Neural crest cell (in vitro differentiated cells): ENCODE measurements at regions not wholly inside any gene's neighbourhood (a gene's known extent, or its start where the extent isn't known, plus 50 kb on each side); places are given as distances from the start of the nearest gene placed in this dataset.
"Not testable (repeated sequence)": the region's sequence is repeated elsewhere in the genome, so short reads cannot be mapped to it uniquely, and the experiment has no call there.

ENCODE experiments used
- DNase-seq: peaks from one replicate; pipeline ENCODE4 v3.0.0; 2021; ENCODE audit warnings: low read depth, mixed read lengths, low spot score
- H3K27ac Mint-ChIP-seq: one replicate; pipeline ENCODE4 v1.8.0; 2021; ENCODE audit warnings: mild to moderate bottlenecking, mixed read lengths; ENCODE audit not compliant: unreplicated experiment
- H3K27me3 Mint-ChIP-seq: 2 replicates; pipeline ENCODE4 v1.8.0; 2021; ENCODE audit warnings: low read depth, mild to moderate bottlenecking, mixed read lengths
- H3K36me3 Mint-ChIP-seq: 2 replicates; pipeline ENCODE4 v1.8.0; 2021; ENCODE audit warnings: low read depth, mild to moderate bottlenecking, mixed read lengths
- H3K4me1 Mint-ChIP-seq: 2 replicates; pipeline ENCODE4 v1.8.0; 2021; ENCODE audit warnings: mixed read lengths
- H3K4me3 Mint-ChIP-seq: one replicate; pipeline ENCODE4 v1.8.0; 2021; ENCODE audit warnings: mild to moderate bottlenecking, mixed read lengths
- H3K9me3 Mint-ChIP-seq: 2 replicates; pipeline ENCODE4 v1.8.0; 2021; ENCODE audit warnings: mixed read lengths
- TF ChIP-seq, protein P1 (sequence below): fragments of 200-600 bp; sonication (generic); conservative IDR thresholded peaks from 2 replicates; pipeline ENCODE4 v1.5.0; 2021; ENCODE audit warnings: antibody characterized with exemption, mild to moderate bottlenecking

DNA sequence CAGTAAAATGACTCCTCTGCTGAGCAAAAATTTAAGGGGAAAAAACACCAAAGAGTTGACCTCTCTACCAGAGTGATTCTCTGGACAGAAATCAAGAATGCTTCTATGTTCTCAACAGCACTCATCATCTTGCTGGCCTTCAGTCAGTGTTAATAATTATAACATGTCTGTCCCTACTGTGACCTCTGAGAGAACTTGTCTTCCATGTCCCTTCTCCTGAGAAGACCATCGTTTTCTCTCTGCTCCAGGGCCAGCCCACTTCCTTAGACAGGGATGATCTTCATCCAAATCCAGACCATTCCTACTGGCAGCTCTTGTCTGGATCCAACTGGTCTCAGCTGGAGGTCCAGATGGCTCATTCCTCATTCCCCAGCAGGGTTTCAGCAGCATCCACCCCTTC, 139.0 kb upstream of the NECTIN3 start:
- no peaks in the 10 kb centered on the region for H3K27me3 Mint-ChIP-seq
- H3K27ac Mint-ChIP-seq: no peak overlapping the region
- H3K9me3 Mint-ChIP-seq: no peaks in the 10 kb centered on the region
- H3K36me3 Mint-ChIP-seq: no peaks in the 10 kb centered on the region
- H3K4me3 Mint-ChIP-seq: no peak overlapping the region
- TF ChIP-seq, protein P1, sequence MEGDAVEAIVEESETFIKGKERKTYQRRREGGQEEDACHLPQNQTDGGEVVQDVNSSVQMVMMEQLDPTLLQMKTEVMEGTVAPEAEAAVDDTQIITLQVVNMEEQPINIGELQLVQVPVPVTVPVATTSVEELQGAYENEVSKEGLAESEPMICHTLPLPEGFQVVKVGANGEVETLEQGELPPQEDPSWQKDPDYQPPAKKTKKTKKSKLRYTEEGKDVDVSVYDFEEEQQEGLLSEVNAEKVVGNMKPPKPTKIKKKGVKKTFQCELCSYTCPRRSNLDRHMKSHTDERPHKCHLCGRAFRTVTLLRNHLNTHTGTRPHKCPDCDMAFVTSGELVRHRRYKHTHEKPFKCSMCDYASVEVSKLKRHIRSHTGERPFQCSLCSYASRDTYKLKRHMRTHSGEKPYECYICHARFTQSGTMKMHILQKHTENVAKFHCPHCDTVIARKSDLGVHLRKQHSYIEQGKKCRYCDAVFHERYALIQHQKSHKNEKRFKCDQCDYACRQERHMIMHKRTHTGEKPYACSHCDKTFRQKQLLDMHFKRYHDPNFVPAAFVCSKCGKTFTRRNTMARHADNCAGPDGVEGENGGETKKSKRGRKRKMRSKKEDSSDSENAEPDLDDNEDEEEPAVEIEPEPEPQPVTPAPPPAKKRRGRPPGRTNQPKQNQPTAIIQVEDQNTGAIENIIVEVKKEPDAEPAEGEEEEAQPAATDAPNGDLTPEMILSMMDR: no peak
- peaks cover 7% of the 10 kb centered on the region for H3K4me1 Mint-ChIP-seq
- no peak for DNase-seq

DNA sequence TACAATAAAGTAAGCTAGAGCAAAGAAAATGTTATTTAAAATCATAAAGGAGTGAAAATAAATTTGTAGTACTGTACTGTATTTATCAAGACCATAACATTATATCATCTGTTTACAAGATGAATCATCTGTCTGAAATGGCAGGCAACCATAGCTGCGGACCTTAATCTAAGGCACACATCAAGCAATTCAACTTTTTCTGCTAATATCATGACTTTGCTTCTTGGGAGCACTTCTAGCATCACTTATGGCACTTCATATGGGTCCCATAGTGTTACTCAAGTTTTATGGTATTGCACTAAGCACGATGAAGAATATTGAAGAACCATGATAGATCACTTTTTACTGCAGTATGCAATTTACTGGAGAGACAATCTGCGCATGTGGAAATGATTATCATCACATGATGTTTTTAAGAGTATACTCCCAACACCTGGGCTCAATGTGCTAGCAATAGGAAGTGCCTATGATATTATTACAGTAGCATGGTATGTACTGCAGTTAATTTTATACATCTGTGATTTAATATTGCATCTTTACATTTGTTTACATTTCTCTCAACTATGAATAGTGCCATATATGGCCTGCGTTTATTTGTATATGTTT, 137.7 kb upstream of the NECTIN3 start:
- DNase-seq: no peak
- TF ChIP-seq, protein P1: no peak
- H3K27ac Mint-ChIP-seq: no peak overlapping the region
- no peaks in the 10 kb centered on the region for H3K4me1 Mint-ChIP-seq
- H3K27me3 Mint-ChIP-seq: no peaks in the 10 kb centered on the region
- no peaks in the 10 kb centered on the region for H3K9me3 Mint-ChIP-seq
- no peak overlapping the region for H3K4me3 Mint-ChIP-seq
- H3K36me3 Mint-ChIP-seq: no peaks in the 10 kb centered on the region

DNA sequence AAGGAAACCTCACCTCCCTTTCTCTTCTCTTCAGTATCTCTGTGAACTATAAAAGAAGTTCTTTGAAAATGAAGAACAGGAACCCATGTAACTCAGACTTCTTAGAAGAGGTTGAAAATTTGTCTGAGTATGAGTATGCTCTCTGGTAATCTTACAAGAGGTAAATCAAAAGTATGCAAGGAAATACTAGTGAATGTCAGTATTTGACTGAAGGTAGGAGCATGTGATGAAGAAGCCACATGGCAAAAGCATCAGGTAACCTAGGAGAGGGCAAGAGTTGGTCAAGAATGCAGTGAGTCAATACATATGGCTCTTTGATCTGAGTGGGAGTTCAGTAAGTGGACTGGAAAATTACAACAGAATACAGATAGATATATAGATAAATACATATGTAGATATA, 133.0 kb upstream of the NECTIN3 start:
- Mint-ChIP-seq H3K36me3 (peaks cover 2% of the 10 kb centered on the region), H3K27ac (no peak overlapping the region), H3K4me3 (no peak overlapping the region), H3K4me1 (no peaks in the 10 kb centered on the region), H3K9me3 (peaks cover 4% of the 10 kb centered on the region), H3K27me3 (no peaks in the 10 kb centered on the region)
- TF ChIP-seq, protein P1: no peak
- DNase-seq: no peak

DNA sequence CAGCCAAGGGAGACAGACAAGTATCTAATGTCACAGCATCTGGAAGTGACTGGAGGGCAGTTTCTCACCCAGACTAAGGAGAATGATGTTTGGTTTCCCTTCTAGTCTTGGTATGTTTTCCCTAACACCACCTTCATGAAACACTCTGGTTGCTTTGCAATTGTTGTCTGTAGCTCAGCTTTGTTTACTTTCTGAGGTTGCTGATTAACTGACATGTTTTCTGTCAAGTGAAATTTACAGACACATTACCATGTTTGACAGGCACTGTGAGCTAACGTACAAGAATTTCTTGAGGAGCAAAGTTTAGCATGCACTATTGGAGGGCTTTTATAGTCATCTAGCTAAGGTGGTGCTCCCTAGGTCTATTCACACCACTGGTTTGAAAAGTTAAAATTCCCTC, 131.6 kb upstream of the NECTIN3 start:
- Mint-ChIP-seq H3K9me3 (peaks cover 7% of the 10 kb centered on the region), H3K4me3 (no peak overlapping the region), H3K27me3 (no peaks in the 10 kb centered on the region), H3K36me3 (peaks cover 2% of the 10 kb centered on the region), H3K4me1 (no peaks in the 10 kb centered on the region), H3K27ac (no peak overlapping the region)
- no peak for DNase-seq
- TF ChIP-seq, protein P1: no peak

DNA sequence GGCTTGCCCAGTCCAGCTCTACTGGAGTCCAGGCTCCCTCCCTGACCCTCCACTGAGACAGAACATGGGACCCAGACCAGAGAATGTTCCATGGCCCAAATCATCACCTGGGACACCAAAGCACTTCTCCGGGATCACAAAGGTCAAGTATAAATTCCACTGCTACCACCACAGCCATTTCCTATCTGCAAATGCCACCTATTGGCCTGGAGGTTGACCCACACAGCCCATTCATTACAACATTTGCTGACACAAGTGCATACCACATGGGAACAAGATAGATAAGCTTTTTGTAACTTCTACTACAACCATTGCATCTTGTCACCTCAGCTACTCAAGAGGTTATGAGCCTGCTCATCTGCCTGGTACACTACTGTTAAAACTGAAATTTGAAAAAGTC, 126.8 kb upstream of the NECTIN3 start:
- TF ChIP-seq, protein P1: no peak
- Mint-ChIP-seq H3K4me1 (no peaks in the 10 kb centered on the region), H3K9me3 (peaks cover 15% of the 10 kb centered on the region), H3K27me3 (no peaks in the 10 kb centered on the region), H3K27ac (no peak overlapping the region), H3K4me3 (no peak overlapping the region), H3K36me3 (peaks cover 11% of the 10 kb centered on the region)
- no peak for DNase-seq

DNA sequence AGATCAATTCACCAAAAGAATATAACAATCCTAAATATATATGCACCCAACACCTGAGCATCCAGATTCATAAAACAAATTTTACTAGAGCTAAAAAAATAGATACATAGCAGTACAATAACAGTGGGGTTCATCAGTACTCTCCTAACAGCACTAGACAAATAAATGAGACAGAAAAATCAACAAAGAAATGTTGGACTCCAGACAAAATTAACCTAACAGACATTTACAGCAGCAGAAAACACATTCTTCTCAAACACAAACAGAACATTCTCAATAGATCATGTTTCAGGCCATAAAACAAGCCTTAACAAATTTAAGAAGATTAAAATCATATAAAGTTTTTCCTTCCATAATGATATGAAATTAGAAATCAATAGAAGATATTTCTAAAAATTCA, 124.8 kb upstream of the NECTIN3 start:
- H3K4me1 Mint-ChIP-seq: no peaks in the 10 kb centered on the region
- TF ChIP-seq, protein P1: no peak
- H3K27ac Mint-ChIP-seq: no peak overlapping the region
- no peak overlapping the region for H3K4me3 Mint-ChIP-seq
- peaks cover 15% of the 10 kb centered on the region for H3K9me3 Mint-ChIP-seq
- no peak for DNase-seq
- peaks cover 10% of the 10 kb centered on the region for H3K36me3 Mint-ChIP-seq
- no peaks in the 10 kb centered on the region for H3K27me3 Mint-ChIP-seq

DNA sequence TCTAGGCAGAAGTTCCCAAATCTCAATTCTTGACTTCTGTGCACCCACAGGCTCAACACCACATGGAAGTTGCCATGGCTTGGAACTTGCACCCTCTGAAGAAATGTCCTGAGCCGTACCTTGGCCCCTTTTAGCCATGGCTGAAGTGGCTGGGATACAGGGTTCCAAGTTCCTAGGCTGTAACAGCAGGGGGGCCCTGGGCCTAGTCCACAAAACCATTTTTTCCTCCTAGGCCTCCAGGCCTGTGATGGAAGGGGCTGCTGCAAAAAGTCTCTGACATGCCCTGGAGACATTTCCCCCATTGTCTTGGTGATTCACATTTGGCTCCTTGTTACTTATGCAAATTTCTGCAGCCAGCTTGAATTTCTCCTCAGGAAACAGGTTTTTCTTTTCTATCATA, 122.4 kb upstream of the NECTIN3 start:
- H3K27me3 Mint-ChIP-seq, H3K4me3 Mint-ChIP-seq, H3K27ac Mint-ChIP-seq, H3K4me1 Mint-ChIP-seq, DNase-seq: not testable (repeated sequence)
- Mint-ChIP-seq H3K36me3 (peaks cover 12% of the 10 kb centered on the region), H3K9me3 (peaks cover 22% of the 10 kb centered on the region)
